Endothelial cell (in vitro differentiated cells): ENCODE measurements at regions not wholly inside any gene's neighbourhood (a gene's known extent, or its start where the extent isn't known, plus 50 kb on each side); places are given as distances from the start of the nearest gene placed in this dataset.

Experiments used
- DNase-seq: peaks from one replicate; pipeline ENCODE4 v3.0.0; 2021; ENCODE audit warnings: low spot score
- H3K27ac Mint-ChIP-seq: one replicate; pipeline ENCODE4 v1.8.0; 2021; ENCODE audit warnings: mixed read lengths, inconsistent platforms; ENCODE audit not compliant: unreplicated experiment
- H3K27me3 Mint-ChIP-seq: one replicate; pipeline ENCODE4 v1.8.0; 2021; ENCODE audit warnings: mild to moderate bottlenecking, moderate library complexity, mixed read lengths, inconsistent platforms; ENCODE audit not compliant: unreplicated experiment
- H3K36me3 Mint-ChIP-seq: one replicate; pipeline ENCODE4 v1.8.0; 2021; ENCODE audit warnings: mild to moderate bottlenecking, low read depth, mixed read lengths, inconsistent platforms; ENCODE audit not compliant: unreplicated experiment
- H3K4me1 Mint-ChIP-seq: one replicate; pipeline ENCODE4 v1.8.0; 2021; ENCODE audit warnings: mild to moderate bottlenecking, mixed read lengths, inconsistent platforms; ENCODE audit not compliant: unreplicated experiment
- H3K4me3 Mint-ChIP-seq: one replicate; pipeline ENCODE4 v1.8.0; 2021; ENCODE audit warnings: mild to moderate bottlenecking, mixed read lengths, inconsistent platforms; ENCODE audit not compliant: unreplicated experiment
- H3K9me3 Mint-ChIP-seq: one replicate; pipeline ENCODE4 v1.8.0; 2021; ENCODE audit warnings: mixed read lengths, inconsistent platforms; ENCODE audit not compliant: unreplicated experiment
- TF ChIP-seq, protein P1 (sequence below): fragments of 200-600 bp; sonication (generic); IDR thresholded peaks from one replicate; pipeline ENCODE4 v1.5.0; 2021; ENCODE audit warnings: antibody characterized with exemption; ENCODE audit not compliant: unreplicated experiment

DNA sequence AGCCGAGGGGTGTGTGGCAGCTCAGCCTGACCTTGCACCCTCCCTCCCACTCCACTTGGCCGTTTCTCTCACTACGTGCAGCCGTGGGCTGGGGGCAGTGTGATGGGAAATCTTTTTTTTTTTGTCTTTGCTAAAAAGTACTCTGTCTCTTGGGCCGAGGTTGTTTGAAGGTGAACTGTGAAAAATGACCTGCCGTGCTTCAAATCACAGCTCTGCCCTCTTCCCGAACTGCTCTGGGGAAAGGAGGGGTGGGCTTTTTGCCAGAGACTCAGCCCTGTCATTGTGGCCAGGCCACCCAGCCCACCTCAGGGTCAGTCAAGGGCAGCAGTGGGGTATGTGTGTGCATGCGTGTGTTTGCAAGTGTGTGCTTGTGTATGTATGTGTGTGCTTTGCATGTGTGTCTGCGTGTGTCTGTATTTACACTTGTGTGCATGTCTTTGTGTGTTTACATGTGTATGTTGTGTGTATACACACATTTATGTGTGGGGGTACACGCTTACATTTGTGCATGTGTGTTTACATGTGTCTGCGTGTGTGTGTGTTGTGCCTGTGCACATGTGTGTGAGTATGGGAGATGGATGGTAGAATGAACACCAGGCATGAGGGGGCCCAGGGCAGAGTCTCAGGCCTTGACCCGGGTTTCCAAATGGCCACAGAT, 61.3 kb upstream of the HAAO start:
- peaks cover 8% of the 10 kb centered on the region for H3K4me1 Mint-ChIP-seq
- DNase-seq: no peak
- TF ChIP-seq, protein P1, sequence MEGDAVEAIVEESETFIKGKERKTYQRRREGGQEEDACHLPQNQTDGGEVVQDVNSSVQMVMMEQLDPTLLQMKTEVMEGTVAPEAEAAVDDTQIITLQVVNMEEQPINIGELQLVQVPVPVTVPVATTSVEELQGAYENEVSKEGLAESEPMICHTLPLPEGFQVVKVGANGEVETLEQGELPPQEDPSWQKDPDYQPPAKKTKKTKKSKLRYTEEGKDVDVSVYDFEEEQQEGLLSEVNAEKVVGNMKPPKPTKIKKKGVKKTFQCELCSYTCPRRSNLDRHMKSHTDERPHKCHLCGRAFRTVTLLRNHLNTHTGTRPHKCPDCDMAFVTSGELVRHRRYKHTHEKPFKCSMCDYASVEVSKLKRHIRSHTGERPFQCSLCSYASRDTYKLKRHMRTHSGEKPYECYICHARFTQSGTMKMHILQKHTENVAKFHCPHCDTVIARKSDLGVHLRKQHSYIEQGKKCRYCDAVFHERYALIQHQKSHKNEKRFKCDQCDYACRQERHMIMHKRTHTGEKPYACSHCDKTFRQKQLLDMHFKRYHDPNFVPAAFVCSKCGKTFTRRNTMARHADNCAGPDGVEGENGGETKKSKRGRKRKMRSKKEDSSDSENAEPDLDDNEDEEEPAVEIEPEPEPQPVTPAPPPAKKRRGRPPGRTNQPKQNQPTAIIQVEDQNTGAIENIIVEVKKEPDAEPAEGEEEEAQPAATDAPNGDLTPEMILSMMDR: no peak
- no peaks in the 10 kb centered on the region for H3K36me3 Mint-ChIP-seq
- peaks cover 7% of the 10 kb centered on the region for H3K27me3 Mint-ChIP-seq
- H3K9me3 Mint-ChIP-seq: no peaks in the 10 kb centered on the region
- H3K27ac Mint-ChIP-seq: no peak overlapping the region
- H3K4me3 Mint-ChIP-seq: no peak overlapping the region

DNA sequence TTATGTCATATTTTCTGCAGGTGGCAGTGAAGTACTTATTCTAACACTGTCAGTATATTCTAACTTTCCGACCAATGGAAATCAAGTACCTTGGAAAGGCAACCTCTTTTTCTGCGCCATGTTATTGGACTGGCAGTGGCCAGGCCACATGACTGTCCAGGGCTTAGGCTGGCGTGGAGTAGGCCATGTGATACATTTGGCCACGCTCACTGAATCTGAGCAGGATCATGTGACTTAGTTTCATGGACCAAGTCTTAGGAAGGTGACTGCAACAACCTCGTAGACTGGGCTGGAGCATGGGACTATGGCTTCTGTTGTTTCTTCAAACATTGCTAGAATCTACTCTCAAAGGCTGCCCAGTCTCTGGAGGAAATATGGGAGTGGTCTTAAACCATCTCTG, 60.4 kb upstream of the HAAO start:
- H3K9me3 Mint-ChIP-seq: no peaks in the 10 kb centered on the region
- peaks cover 7% of the 10 kb centered on the region for H3K27me3 Mint-ChIP-seq
- no peaks in the 10 kb centered on the region for H3K36me3 Mint-ChIP-seq
- no peak overlapping the region for H3K4me3 Mint-ChIP-seq
- H3K27ac Mint-ChIP-seq: no peak overlapping the region
- DNase-seq: no peak
- peaks cover 2% of the 10 kb centered on the region for H3K4me1 Mint-ChIP-seq
- TF ChIP-seq, protein P1: no peak

DNA sequence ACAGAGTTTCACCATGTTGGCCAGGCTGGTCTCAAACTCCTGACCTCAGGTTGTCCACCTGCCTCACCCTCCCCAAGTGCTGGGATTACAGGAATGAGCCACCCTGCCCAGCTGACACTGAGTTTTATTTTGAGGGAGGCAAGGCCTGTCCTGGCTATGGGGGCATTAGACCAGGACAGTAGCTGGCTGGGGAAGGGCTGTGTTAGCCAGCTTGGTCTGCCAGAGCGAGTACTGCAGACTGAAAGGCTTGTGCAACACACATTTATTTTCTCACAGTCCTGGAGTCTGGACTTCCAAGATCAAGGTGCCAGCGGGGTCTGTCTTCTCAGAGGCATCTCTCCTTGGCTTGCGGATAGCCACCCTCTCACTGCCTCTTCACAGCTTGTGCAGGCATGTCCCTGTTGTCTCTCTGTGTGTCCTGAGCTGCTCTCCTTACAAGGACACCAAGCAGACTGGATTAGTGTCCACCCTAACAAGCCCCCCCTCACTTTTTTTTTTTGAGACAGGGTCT, 59.4 kb upstream of the HAAO start:
- Mint-ChIP-seq H3K27ac (no peak overlapping the region), H3K4me3 (no peak overlapping the region), H3K4me1 (no peaks in the 10 kb centered on the region), H3K27me3 (peaks cover 7% of the 10 kb centered on the region), H3K36me3 (no peaks in the 10 kb centered on the region), H3K9me3 (no peaks in the 10 kb centered on the region)
- no peak for DNase-seq
- TF ChIP-seq, protein P1: no peak

DNA sequence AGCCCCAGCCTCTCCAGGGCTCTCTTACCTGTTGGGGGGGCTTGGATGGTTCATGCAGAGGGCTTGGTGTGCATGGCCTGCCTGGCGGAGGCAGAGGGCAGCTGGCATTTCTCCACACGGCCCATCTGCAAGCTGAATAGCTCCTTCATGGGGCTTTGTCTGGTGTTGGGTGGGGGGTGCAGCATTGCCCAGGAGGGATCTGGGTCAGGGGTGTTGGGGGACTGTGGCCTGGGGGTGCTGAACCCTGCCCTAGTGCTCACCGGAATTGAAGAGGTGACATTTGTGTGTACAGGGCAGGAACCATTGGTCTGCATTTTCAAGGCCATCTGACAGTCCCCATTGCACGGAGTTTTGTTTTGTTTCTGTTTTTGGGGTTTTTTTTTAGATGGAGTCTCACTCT, 58.8 kb upstream of the HAAO start:
- Mint-ChIP-seq H3K4me3 (no peak overlapping the region), H3K4me1 (no peaks in the 10 kb centered on the region), H3K27me3 (peaks cover 7% of the 10 kb centered on the region), H3K36me3 (no peaks in the 10 kb centered on the region), H3K27ac (no peak overlapping the region), H3K9me3 (no peaks in the 10 kb centered on the region)
- TF ChIP-seq, protein P1: no peak
- DNase-seq: no peak

DNA sequence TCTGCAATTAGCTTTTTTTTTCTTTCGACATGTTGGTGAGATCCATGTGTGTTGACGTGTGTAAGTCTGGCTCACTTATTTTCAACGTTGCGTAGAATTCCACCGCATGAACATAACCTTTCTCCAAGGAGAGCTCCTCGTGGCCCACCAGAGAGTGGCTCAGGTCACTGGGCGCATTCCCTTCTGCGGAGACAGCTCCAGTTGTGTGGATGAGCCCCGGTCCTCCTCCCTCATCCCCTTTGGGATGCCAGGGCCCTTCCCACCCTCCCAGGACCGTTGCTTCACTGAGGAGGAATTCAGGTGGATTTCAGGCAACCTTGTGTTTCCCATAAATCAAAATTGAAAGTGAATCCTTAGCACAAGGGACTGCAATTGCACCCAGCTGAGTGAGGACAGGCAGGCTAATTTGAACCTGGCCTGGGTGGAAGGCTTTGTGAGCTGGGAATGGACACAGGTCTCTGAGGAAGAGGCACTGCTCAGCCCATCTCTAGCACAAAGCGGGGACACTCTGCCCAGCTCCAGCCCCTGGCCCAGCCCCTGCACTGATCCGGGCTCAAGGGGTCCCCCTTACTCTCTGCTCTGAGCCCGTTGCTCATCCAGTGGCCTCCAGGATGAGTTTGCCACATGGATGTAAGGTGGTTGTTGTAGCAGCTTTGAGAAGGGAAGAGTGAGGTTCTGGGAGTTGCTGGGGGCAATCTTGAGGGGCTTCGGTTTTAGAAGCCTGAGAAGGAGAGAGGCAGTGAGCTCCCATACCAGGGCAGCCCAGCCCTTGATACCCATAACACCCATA, 57.8 kb upstream of the HAAO start:
- TF ChIP-seq, protein P1: no peak
- H3K4me3 Mint-ChIP-seq: no peak overlapping the region
- DNase-seq: no peak
- H3K4me1 Mint-ChIP-seq: no peaks in the 10 kb centered on the region
- H3K27me3 Mint-ChIP-seq: peaks cover 7% of the 10 kb centered on the region
- no peak overlapping the region for H3K27ac Mint-ChIP-seq
- H3K36me3 Mint-ChIP-seq: no peaks in the 10 kb centered on the region
- no peaks in the 10 kb centered on the region for H3K9me3 Mint-ChIP-seq
